ENCODE measurements at regions not wholly inside any gene's neighbourhood (a gene's known extent, or its start where the extent isn't known, plus 50 kb on each side); places are given as distances from the start of the nearest gene placed in this dataset.
"Not testable (repeated sequence)": the region's sequence is repeated elsewhere in the genome, so short reads cannot be mapped to it uniquely, and the experiment has no call there.

GRCh38 chr6:84892671-84893070 is 128.3 kb upstream of the TBX18 start:
- Mint-ChIP-seq H3K9me3 (peaks cover 0 to 1% (median 0%) of the 10 kb centered on the region in 7 donors), H3K27me3 (ENCODE audit: low read depth in 3 of 3) (peaks cover 0 to 1% (median 0%) of the 10 kb centered on the region in 3 donors), H3K4me1 (no peaks in the 10 kb centered on the region), H3K4me3 (no peak overlapping the region), H3K27ac (no peak overlapping the region), H3K36me3 (no peaks in the 10 kb centered on the region)
- Histone ChIP-seq H3K36me3 (replicated peaks in 1 of 2; ENCODE audit: control insufficient read depth in 1 of 2, insufficient read depth in 2 of 2, low read length in 2 of 2) (no peaks in the 10 kb centered on the region), H3K4me1 (ENCODE audit: control insufficient read depth in 1 of 2, insufficient read depth in 2 of 2, low read length in 2 of 2) (no peaks in the 10 kb centered on the region), H2AFZ (ENCODE audit: insufficient read depth, low read depth, low read length, poor library complexity, severe bottlenecking) (no peak overlapping the region), H3K4me3 (replicated peaks in 1 of 3; ENCODE audit: low read depth in 2 of 3, low read length in 3 of 3) (no peak overlapping the region), H4K20me1 (ENCODE audit: insufficient read depth, low read length) (no peaks in the 10 kb centered on the region), H3K27me3 (ENCODE audit: control insufficient read depth in 2 of 2, insufficient read depth in 2 of 2, low read length in 2 of 2) (no peaks in the 10 kb centered on the region), H3K4me2 (replicated peaks; ENCODE audit: extremely low read depth, low read length, poor library complexity, severe bottlenecking) (no peak overlapping the region), H3K9me3 (replicated peaks in 1 of 2; ENCODE audit: control insufficient read depth in 1 of 2, insufficient read depth in 1 of 2, low read length in 2 of 2) (no peaks in the 10 kb centered on the region), H3K79me2 (ENCODE audit: insufficient read depth, low read length) (no peaks in the 10 kb centered on the region), H3K27ac (ENCODE audit: low read depth in 1 of 2, low read length in 2 of 2) (no peak overlapping the region), H3K9ac (ENCODE audit: insufficient read depth, low read length, poor library complexity, severe bottlenecking) (no peak overlapping the region)
- WGBS (ENCODE audit: insufficient coverage): no CpG with 5 or more reads among the region's 1 CpG
- no peak for TF ChIP-seq CTCF (IDR thresholded peaks at IDR 0.05)
- intact Hi-C loops (cut with micrococcal nuclease): no loop called here
- DNase-seq: no peak

GRCh38 chr6:84882768-84883766 is 118.7 kb upstream of the TBX18 start:
- Histone ChIP-seq H2AFZ (ENCODE audit: insufficient read depth, low read depth, low read length, poor library complexity, severe bottlenecking) (no peak overlapping the region), H3K27me3 (ENCODE audit: control insufficient read depth in 2 of 2, insufficient read depth in 2 of 2, low read length in 2 of 2) (no peaks in the 10 kb centered on the region), H3K9me3 (replicated peaks in 1 of 2; ENCODE audit: control insufficient read depth in 1 of 2, insufficient read depth in 1 of 2, low read length in 2 of 2) (no peaks in the 10 kb centered on the region), H3K36me3 (replicated peaks in 1 of 2; ENCODE audit: control insufficient read depth in 1 of 2, insufficient read depth in 2 of 2, low read length in 2 of 2) (no peaks in the 10 kb centered on the region), H3K79me2 (ENCODE audit: insufficient read depth, low read length) (no peaks in the 10 kb centered on the region), H3K4me3 (replicated peaks in 1 of 3; ENCODE audit: low read depth in 2 of 3, low read length in 3 of 3) (no peak overlapping the region), H3K4me2 (replicated peaks; ENCODE audit: extremely low read depth, low read length, poor library complexity, severe bottlenecking) (no peak overlapping the region), H3K9ac (ENCODE audit: insufficient read depth, low read length, poor library complexity, severe bottlenecking) (no peak overlapping the region), H3K4me1 (ENCODE audit: control insufficient read depth in 1 of 2, insufficient read depth in 2 of 2, low read length in 2 of 2) (no peaks in the 10 kb centered on the region), H3K27ac (ENCODE audit: low read depth in 1 of 2, low read length in 2 of 2) (no peak overlapping the region), H4K20me1 (ENCODE audit: insufficient read depth, low read length) (no peaks in the 10 kb centered on the region)
- H3K27ac Mint-ChIP-seq: no peak overlapping the region
- intact Hi-C loops (cut with micrococcal nuclease): no loop called here
- WGBS (ENCODE audit: insufficient coverage): 83% methylated on average over 4 of the region's 10 CpGs
- H3K36me3 Mint-ChIP-seq: no peaks in the 10 kb centered on the region
- DNase-seq: no peak
- no peaks in the 10 kb centered on the region for H3K4me1 Mint-ChIP-seq
- no peaks in the 10 kb centered on the region for H3K27me3 Mint-ChIP-seq (ENCODE audit: low read depth in 3 of 3)
- no peak for TF ChIP-seq CTCF (IDR thresholded peaks at IDR 0.05)
- no peak overlapping the region for H3K4me3 Mint-ChIP-seq
- H3K9me3 Mint-ChIP-seq: peaks cover 0 to 7% (median 0%) of the 10 kb centered on the region in 7 donors

GRCh38 chr6:84879385-84879784 is 115.0 kb upstream of the TBX18 start:
- intact Hi-C loops (cut with micrococcal nuclease); H4K20me1 ChIP-seq (ENCODE audit: insufficient read depth, low read length); H3K27me3 Mint-ChIP-seq (ENCODE audit: low read depth in 3 of 3); H3K27ac Mint-ChIP-seq; H3K27ac ChIP-seq (ENCODE audit: low read depth in 1 of 2, low read length in 2 of 2); H3K4me3 Mint-ChIP-seq; H3K4me1 Mint-ChIP-seq; H3K36me3 Mint-ChIP-seq; H3K36me3 ChIP-seq (replicated peaks in 1 of 2; ENCODE audit: control insufficient read depth in 1 of 2, insufficient read depth in 2 of 2, low read length in 2 of 2); H3K9ac ChIP-seq (ENCODE audit: insufficient read depth, low read length, poor library complexity, severe bottlenecking); H3K27me3 ChIP-seq (ENCODE audit: control insufficient read depth in 2 of 2, insufficient read depth in 2 of 2, low read length in 2 of 2); H3K9me3 Mint-ChIP-seq; H3K4me3 ChIP-seq (replicated peaks in 1 of 3; ENCODE audit: low read depth in 2 of 3, low read length in 3 of 3); H3K79me2 ChIP-seq (ENCODE audit: insufficient read depth, low read length); DNase-seq; H2AFZ ChIP-seq (ENCODE audit: insufficient read depth, low read depth, low read length, poor library complexity, severe bottlenecking); H3K4me1 ChIP-seq (ENCODE audit: control insufficient read depth in 1 of 2, insufficient read depth in 2 of 2, low read length in 2 of 2); H3K9me3 ChIP-seq (replicated peaks in 1 of 2; ENCODE audit: control insufficient read depth in 1 of 2, insufficient read depth in 1 of 2, low read length in 2 of 2); H3K4me2 ChIP-seq (replicated peaks; ENCODE audit: extremely low read depth, low read length, poor library complexity, severe bottlenecking): not testable (repeated sequence)

Measured in CD14-positive monocyte (primary cell).